ENCODE measurements at regions not wholly inside any gene's neighbourhood (a gene's known extent, or its start where the extent isn't known, plus 50 kb on each side); places are given as distances from the start of the nearest gene placed in this dataset.

GRCh38 chr12:89970722-89971121, 262.1 kb upstream of the ATP2B1 start:
- Mint-ChIP-seq H3K27ac (no peak overlapping the region), H3K4me1 (peaks cover 10% of the 10 kb centered on the region), H3K9me3 (peaks cover 2% of the 10 kb centered on the region), H3K4me3 (no peak overlapping the region), H3K36me3 (ENCODE audit: low read depth) (no peaks in the 10 kb centered on the region), H3K27me3 (no peaks in the 10 kb centered on the region)
- ATAC-seq (ENCODE audit: low read depth) (no peak), DNase-seq (no peak)
- POLR2A ChIA-PET = interaction anchor here (1.0 kb wide), 1 partner anchor 8 kb away, joined by 3 read pairs; no protein-coding TSS in a partner anchor
- intact Hi-C loops (cut with micrococcal nuclease) = no loop called here
- TF ChIP-seq CTCF (IDR thresholded peaks at IDR 0.05) = no peak
- CTCF ChIA-PET = no interaction called here

GRCh38 chr12:89969093-89969492, 260.5 kb upstream of the ATP2B1 start:
- no peaks in the 10 kb centered on the region for H3K27me3 Mint-ChIP-seq
- H3K4me3 Mint-ChIP-seq = no peak overlapping the region
- H3K36me3 Mint-ChIP-seq (ENCODE audit: low read depth) = no peaks in the 10 kb centered on the region
- peaks cover 2% of the 10 kb centered on the region for H3K9me3 Mint-ChIP-seq
- ATAC-seq (ENCODE audit: low read depth) (no peak), DNase-seq (no peak)
- no peak for TF ChIP-seq CTCF (IDR thresholded peaks at IDR 0.05)
- peaks cover 4% of the 10 kb centered on the region for H3K4me1 Mint-ChIP-seq
- ChIA-PET POLR2A (interaction anchor here (0.6 kb wide), 1 partner anchor 32 kb away, joined by 4 read pairs; no protein-coding TSS in a partner anchor), CTCF (no interaction called here)
- intact Hi-C loops (cut with micrococcal nuclease) = no loop called here
- no peak overlapping the region for H3K27ac Mint-ChIP-seq

- peaks cover 2% of the 10 kb centered on the region for H3K9me3 Mint-ChIP-seq
- H3K4me1 Mint-ChIP-seq = peaks cover 4% of the 10 kb centered on the region
- TF ChIP-seq CTCF (IDR thresholded peaks at IDR 0.05) = no peak
- ChIA-PET POLR2A (no interaction called here), CTCF (no interaction called here)
- H3K36me3 Mint-ChIP-seq (ENCODE audit: low read depth) = no peaks in the 10 kb centered on the region
- DNase-seq (no peak), ATAC-seq (ENCODE audit: low read depth) (no peak)
- H3K4me3 Mint-ChIP-seq = no peak overlapping the region
- intact Hi-C loops (cut with micrococcal nuclease) = no loop called here
- H3K27me3 Mint-ChIP-seq = no peaks in the 10 kb centered on the region
- no peak overlapping the region for H3K27ac Mint-ChIP-seq
Measured at GRCh38 chr12:89968151-89968700, 259.6 kb upstream of the ATP2B1 start.

DNA sequence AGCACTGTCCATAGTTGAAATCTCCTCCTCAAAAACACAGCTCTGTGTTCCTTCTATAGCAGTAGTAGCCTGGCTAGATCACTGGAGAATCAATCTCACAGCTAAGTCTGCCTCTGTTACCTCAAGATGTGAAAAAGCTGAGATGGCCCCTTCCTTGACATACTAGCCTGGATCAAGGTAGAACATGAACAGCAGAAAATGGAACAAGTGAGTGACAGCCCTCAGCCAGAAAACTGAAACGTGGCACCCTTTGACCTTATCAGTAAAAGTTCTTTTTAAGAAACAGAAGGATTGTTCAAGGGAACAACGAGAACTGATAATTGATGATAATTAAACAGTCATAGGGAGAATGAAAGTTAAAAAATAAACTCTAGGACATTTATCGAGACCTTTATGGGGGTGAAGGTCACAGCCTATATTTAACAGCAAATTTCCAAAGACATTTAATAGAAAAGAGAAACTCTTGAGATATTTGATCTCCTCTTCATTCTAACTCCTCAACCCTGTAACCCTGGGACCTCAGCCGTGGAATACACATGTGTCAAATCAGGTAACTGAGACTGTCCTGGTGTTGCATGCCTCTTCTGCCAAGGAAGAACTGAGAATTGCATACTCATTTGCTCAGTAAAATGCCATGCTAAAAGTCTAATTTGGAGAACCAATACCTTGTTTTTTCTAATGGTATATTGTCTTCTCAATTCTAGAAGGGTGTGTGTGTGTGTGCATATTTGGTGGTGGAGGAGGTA, 258.0 kb upstream of the ATP2B1 start:
- intact Hi-C loops (cut with micrococcal nuclease) = no loop called here
- Mint-ChIP-seq H3K36me3 (ENCODE audit: low read depth) (no peaks in the 10 kb centered on the region), H3K4me3 (no peak overlapping the region), H3K4me1 (peaks cover 16% of the 10 kb centered on the region), H3K27me3 (no peaks in the 10 kb centered on the region), H3K9me3 (no peaks in the 10 kb centered on the region), H3K27ac (no peak overlapping the region)
- ChIA-PET POLR2A (no interaction called here), CTCF (no interaction called here)
- ATAC-seq (ENCODE audit: low read depth) (no peak), DNase-seq (no peak)
- TF ChIP-seq CTCF (IDR thresholded peaks at IDR 0.05) = no peak

- peaks cover 23% of the 10 kb centered on the region for H3K4me1 Mint-ChIP-seq
- intact Hi-C loops (cut with micrococcal nuclease) = loop anchor here (1.0 kb wide), 1 partner anchor 20 kb away; no protein-coding TSS in a partner anchor
- H3K4me3 Mint-ChIP-seq = no peak overlapping the region
- no peaks in the 10 kb centered on the region for H3K36me3 Mint-ChIP-seq (ENCODE audit: low read depth)
- no peak for ATAC-seq (ENCODE audit: low read depth)
- H3K27me3 Mint-ChIP-seq = no peaks in the 10 kb centered on the region
- no peak for TF ChIP-seq CTCF (IDR thresholded peaks at IDR 0.05)
- H3K27ac Mint-ChIP-seq = no peak overlapping the region
- H3K9me3 Mint-ChIP-seq = no peaks in the 10 kb centered on the region
- DNase-seq = no peak
- POLR2A ChIA-PET = no interaction called here
- CTCF ChIA-PET = no interaction called here
Measured at GRCh38 chr12:89965993-89966392, 257.4 kb upstream of the ATP2B1 start.

All from activated B cell treated with CpG ODN at 0.5 μM for 24 hours (primary cell).